Breast epithelium (tissue), 3 donors: ENCODE measurements at regions not wholly inside any gene's neighbourhood (a gene's known extent, or its start where the extent isn't known, plus 50 kb on each side); places are given as distances from the start of the nearest gene placed in this dataset.

Source experiments
- CTCF ChIP-seq, 3 donors: fragments of 450-650 bp; IDR thresholded peaks; one replicate each; pipeline ENCODE4 v1.5.1; 2016 to 2017; ENCODE audit warnings: antibody characterized with exemption in 3 of 3, mild to moderate bottlenecking in 3 of 3, moderate library complexity in 3 of 3
- POLR2A ChIP-seq: fragments of 450-650 bp; IDR thresholded peaks from one replicate; pipeline ENCODE4 v1.6.1; 2016; ENCODE audit warnings: antibody characterized with exemption, mild to moderate bottlenecking, moderate library complexity
- POLR2AphosphoS5 ChIP-seq, 3 donors: sonication (generic); formaldehyde crosslinking; IDR thresholded peaks; one replicate each; pipeline ENCODE4 v1.6.1; 2017; ENCODE audit warnings: antibody characterized with exemption in 3 of 3

DNA sequence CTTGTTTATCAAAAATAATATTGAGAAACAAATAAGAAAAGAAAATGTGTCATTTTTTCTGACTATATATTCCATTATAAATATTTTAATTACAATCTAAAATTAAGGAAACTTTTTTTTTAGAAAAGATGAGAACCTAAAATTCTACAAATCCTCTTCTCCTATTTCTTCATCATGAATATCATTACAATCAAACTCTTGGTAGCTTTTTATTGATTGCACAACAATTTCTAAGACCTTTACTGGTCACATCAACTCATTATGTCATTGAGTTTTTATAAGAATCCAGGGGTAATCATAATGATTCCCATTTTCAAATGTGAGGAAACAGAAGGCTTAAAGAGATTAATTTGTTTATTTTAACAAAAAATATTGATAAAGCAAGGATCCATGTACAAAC, 841.0 kb downstream of the FRK start:
- no peak for TF ChIP-seq POLR2A
- TF ChIP-seq CTCF (IDR thresholded peaks at IDR 0.05): no peak
- no peak for TF ChIP-seq POLR2AphosphoS5 (IDR thresholded peaks at IDR 0.05)
